ENCODE measurements at regions not wholly inside any gene's neighbourhood (a gene's known extent, or its start where the extent isn't known, plus 50 kb on each side); places are given as distances from the start of the nearest gene placed in this dataset.

DNA sequence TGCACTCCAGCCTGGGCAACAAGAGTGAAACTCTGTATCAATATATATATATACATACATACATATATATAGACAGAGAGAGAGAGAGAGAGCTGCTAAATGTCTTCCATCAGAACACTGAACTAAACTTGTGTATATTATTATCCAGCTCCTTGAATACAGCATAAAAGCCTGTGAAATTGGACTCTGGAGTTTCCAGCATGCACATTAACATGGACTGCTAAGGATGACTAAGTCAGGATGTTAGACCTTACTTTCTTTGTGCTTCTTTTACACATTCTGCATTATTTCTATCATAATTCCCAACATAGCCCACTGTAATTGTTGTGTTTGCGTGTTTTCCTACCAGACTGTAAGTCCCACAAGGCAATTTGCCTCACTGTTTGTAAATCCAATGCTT, 259.1 kb downstream of the TGFB2 start:
- no peak for TF ChIP-seq POLR2A (IDR thresholded peaks at IDR 0.05; ENCODE audit: low read depth, low read length)
- TF ChIP-seq POLR2AphosphoS5 (IDR thresholded peaks at IDR 0.05; ENCODE audit: low read depth, low read length) = no peak
